HUES64 (cell line): ENCODE measurements at regions not wholly inside any gene's neighbourhood (a gene's known extent, or its start where the extent isn't known, plus 50 kb on each side); places are given as distances from the start of the nearest gene placed in this dataset.
"Not testable (repeated sequence)": the region's sequence is repeated elsewhere in the genome, so short reads cannot be mapped to it uniquely, and the experiment has no call there.

Source experiments
- H3K27ac ChIP-seq: 2 replicates; pipeline ENCODE4 v1.7.0; 2013; ENCODE audit warnings: low read depth, low read length, inconsistent platforms
- H3K27me3 ChIP-seq: 2 replicates; pipeline ENCODE4 v1.6.1; 2013; ENCODE audit warnings: mild to moderate bottlenecking, low read length; ENCODE audit not compliant: insufficient read depth
- H3K36me3 ChIP-seq: 2 replicates; pipeline ENCODE4 v1.6.1; 2013; ENCODE audit warnings: mild to moderate bottlenecking, low read length; ENCODE audit not compliant: insufficient read depth
- H3K4me1 ChIP-seq: 2 replicates; pipeline ENCODE4 v1.6.1; 2013; ENCODE audit warnings: mild to moderate bottlenecking, low read length, moderate library complexity; ENCODE audit not compliant: insufficient read depth
- H3K4me3 ChIP-seq: 2 replicates; pipeline ENCODE4 v1.5.1; 2013; ENCODE audit warnings: mild to moderate bottlenecking, low read length, moderate library complexity
- H3K9ac ChIP-seq: 2 replicates; pipeline ENCODE4 v1.6.1; 2013; ENCODE audit warnings: mild to moderate bottlenecking, low read depth, low read length
- H3K9me3 ChIP-seq: 2 replicates; pipeline ENCODE4 v1.6.1; 2013; ENCODE audit warnings: low read depth, low read length; ENCODE audit not compliant: insufficient read depth
- WGBS: fragments of 150-250, 120-280 bp; methylation state at CpG from one replicate; pipeline ENCODE4 v1.1.7; 2013; ENCODE audit warnings: missing lambda C conversion rate; 5-methylcytosine and 5-hydroxymethylcytosine counted together

DNA sequence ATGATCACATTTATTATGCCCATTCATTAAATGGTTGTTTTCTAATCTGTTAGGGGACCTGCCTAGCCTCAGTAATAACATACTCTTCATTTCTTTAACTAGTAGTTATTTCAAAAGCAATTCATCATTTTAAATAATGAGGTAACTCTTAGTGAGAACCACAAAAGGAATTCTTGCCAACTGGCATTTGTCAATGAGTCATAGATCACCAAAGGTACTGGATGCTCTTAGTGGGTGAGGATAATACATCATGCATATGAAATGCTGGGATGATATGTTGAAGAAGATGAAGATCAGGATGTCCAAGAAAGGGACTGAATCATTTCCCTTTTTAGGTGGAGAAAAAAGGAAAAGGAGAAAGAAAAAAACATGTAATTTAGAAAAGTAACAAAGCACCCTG is 826.2 kb upstream of the DDX18 start:
- no peaks in the 10 kb centered on the region for H3K4me1 ChIP-seq
- H3K9ac ChIP-seq = no peak overlapping the region
- H3K4me3 ChIP-seq = no peak overlapping the region
- H3K27ac ChIP-seq = no peak overlapping the region
- H3K27me3 ChIP-seq = no peaks in the 10 kb centered on the region
- H3K36me3 ChIP-seq = no peaks in the 10 kb centered on the region
- no peaks in the 10 kb centered on the region for H3K9me3 ChIP-seq

DNA sequence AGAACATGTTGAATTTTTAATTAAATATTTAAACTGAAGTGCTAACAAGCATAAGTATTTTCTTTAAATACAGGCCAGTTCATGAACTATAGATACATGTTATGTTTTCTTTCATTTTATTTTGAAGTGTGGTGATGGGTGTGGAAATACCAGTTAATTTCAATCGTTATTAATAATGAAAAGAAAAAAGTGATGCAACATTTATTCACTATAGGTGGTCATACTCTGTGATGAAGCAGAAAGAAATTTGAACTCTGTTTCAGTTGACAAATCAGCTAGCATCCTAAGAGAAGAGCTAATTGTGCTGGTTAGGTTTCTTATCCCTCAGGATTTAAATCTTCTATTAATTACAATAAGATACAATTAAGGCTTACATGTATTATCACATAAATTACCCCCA is 795.1 kb upstream of the DDX18 start:
- no peak overlapping the region for H3K27ac ChIP-seq
- no peaks in the 10 kb centered on the region for H3K36me3 ChIP-seq
- H3K9me3 ChIP-seq = no peaks in the 10 kb centered on the region
- no peak overlapping the region for H3K4me3 ChIP-seq
- WGBS = 100% methylated on average over 1 of the region's 1 CpG
- no peaks in the 10 kb centered on the region for H3K27me3 ChIP-seq
- H3K4me1 ChIP-seq = no peaks in the 10 kb centered on the region
- H3K9ac ChIP-seq = no peak overlapping the region

DNA sequence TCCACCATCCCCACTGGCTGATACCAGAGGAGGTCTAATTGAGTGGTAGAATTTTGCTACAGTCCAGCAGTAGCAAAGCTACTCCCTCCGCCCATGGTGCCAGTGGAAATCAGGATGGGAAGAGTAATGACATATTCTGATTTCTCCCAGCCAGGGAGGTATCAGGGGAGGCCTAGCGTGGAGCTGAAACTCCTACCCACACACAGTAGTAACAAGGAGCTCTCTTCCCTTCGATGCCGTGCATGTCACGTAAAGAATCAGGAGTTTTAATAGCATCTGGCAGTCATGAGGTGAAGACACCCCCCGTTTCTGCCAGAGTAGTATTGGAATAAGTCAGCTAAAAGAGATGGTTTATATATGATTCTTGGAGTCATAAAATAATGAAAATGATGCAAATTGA is 786.8 kb upstream of the DDX18 start:
- WGBS = 94% methylated on average over 6 of the region's 6 CpGs
- Histone ChIP-seq H3K4me1 (no peaks in the 10 kb centered on the region), H3K27ac (no peak overlapping the region), H3K9me3 (no peaks in the 10 kb centered on the region), H3K36me3 (no peaks in the 10 kb centered on the region), H3K4me3 (no peak overlapping the region), H3K27me3 (no peaks in the 10 kb centered on the region), H3K9ac (no peak overlapping the region)

DNA sequence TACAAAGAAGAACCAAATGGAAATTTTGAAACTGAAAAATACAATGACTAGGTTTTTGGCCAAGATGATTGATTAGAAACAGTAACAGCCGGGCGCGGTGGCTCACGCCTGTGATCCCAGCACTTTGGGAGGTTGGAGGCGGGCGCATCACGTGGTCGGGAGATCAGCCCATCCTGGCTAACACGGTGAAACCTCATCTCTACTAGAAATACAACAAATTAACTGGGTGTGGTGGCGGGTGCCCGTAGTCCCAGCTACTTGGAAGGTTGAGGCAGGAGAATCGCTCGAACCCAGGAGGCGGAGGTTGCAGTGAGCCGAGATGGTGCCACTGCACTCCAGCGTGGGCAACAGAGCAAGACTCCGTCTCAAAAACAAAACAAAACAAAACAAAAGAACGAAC is 785.8 kb upstream of the DDX18 start:
- not testable (repeated sequence) for H3K36me3 ChIP-seq, H3K27ac ChIP-seq, H3K27me3 ChIP-seq, H3K4me3 ChIP-seq, H3K9ac ChIP-seq, H3K9me3 ChIP-seq, H3K4me1 ChIP-seq
- 95% methylated on average over 18 of the region's 18 CpGs for WGBS

DNA sequence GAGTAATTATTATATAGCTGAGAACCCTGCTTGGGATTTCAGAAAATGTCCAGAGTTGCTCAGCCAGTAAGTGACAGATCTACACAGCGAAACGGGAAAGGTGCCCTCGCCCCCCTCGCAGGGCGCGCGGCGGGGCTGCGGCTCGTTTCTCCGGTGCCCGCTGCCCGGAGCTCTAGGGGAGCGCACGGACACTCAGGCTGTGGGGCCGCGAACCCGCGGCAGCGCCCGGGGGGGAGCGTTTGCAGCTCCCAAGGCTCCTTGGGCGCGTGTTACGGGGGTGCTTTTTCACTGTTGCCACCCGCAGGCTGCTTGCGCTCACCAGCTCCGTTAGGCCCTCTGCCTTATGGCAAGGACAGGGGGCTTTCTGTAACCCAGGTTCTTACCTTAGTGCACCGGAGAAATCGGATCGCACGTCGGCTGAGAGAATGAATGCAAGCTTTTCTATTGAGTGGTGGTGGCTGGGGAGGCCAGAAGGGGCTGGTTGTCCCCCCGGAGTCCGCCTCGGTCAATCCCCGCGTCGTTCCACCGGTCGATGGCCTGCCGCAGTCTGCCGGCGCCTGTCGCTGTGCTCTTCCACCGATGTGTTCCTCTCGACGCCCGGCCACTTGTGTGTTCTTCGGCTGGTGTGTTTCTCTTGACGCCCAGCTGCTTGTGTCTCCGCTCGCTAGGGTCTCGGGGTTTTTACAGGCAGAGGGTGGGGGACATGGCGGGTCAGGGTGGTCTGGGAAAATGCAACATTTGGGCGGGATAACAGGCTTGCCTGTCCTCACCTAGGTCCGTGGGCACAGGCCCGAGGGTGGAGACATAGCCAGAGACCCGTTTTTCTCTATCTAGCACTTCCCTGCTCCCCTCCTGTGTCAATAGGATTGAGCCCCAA is 758.8 kb upstream of the DDX18 start:
- WGBS = 94% methylated on average over 59 of the region's 59 CpGs
- H3K4me3 ChIP-seq = no peak overlapping the region

DNA sequence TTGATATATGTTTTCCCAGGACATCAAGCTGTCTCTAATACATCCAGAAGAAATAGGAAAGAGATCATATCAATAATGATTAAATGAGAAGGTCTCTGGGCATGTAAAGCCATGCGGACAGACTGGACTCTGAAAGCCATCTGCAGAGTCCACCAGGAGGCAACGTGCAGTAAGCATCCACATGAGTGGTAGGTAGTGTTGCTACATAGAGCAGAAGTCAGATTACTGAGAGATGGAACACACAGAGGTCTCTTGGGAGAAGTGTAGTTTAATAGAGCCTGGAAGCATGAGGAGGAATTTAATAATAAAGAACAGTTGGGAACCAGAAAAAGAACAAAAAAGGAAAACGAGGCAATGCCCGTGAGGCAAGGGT is 758.1 kb upstream of the DDX18 start:
- Histone ChIP-seq H3K36me3 (no peaks in the 10 kb centered on the region), H3K27me3 (no peaks in the 10 kb centered on the region), H3K4me3 (no peak overlapping the region), H3K9me3 (no peaks in the 10 kb centered on the region), H3K9ac (no peak overlapping the region), H3K4me1 (no peaks in the 10 kb centered on the region), H3K27ac (no peak overlapping the region)
- WGBS = 93% methylated on average over 4 of the region's 4 CpGs

More for the DNA sequence above, 758.8 kb upstream of the DDX18 start:
- Histone ChIP-seq H3K27ac (no peak overlapping the region), H3K27me3 (no peaks in the 10 kb centered on the region), H3K4me1 (no peaks in the 10 kb centered on the region), H3K9me3 (no peaks in the 10 kb centered on the region), H3K36me3 (no peaks in the 10 kb centered on the region), H3K9ac (no peak overlapping the region)

DNA sequence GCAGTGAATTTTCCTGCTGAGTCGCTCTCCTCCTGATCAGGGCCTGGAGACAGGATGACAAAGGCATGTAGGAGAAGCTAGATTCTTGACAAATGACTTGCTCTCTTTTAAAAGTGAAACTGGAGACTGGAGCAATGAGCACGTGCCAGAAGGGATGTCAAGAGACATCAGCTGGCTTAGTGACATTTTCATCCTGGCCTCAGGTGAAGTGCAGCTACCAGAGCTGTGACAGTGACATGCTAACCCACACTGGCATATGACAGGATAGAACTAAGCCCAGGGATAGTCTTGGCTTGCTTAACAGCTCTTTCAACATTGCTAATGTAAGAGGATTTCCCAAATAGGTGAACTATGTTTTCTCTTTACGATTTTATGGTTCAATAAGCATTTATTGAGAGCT is 757.5 kb upstream of the DDX18 start:
- Histone ChIP-seq H3K4me1 (no peaks in the 10 kb centered on the region), H3K36me3 (no peaks in the 10 kb centered on the region), H3K4me3 (no peak overlapping the region), H3K9ac (no peak overlapping the region), H3K27me3 (no peaks in the 10 kb centered on the region), H3K27ac (no peak overlapping the region), H3K9me3 (no peaks in the 10 kb centered on the region)
- 80% methylated on average over 3 of the region's 3 CpGs for WGBS

DNA sequence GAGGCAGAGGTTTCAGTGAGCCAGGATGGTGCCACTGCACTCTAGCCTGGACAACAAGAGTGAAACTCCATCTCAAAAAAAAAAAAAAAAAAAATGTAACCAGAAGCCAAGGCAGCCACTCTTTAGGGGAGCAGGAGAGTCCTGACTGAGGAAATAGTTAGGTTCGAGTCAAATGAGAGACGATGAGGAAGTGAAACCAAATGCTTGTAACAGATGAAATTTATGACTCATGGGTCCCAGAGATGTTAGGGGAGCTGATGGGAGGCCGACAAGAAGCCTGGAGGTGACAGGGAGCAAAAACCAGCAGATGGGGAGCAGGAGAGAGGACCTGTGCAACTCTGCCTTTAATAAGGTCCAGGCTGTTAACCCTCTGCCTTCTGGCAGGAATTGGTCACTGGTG is 756.1 kb upstream of the DDX18 start:
- H3K4me1 ChIP-seq = no peaks in the 10 kb centered on the region
- no peaks in the 10 kb centered on the region for H3K27me3 ChIP-seq
- H3K9me3 ChIP-seq = no peaks in the 10 kb centered on the region
- H3K27ac ChIP-seq = no peak overlapping the region
- no peak overlapping the region for H3K4me3 ChIP-seq
- no peaks in the 10 kb centered on the region for H3K36me3 ChIP-seq
- WGBS = 90% methylated on average over 3 of the region's 3 CpGs
- no peak overlapping the region for H3K9ac ChIP-seq

DNA sequence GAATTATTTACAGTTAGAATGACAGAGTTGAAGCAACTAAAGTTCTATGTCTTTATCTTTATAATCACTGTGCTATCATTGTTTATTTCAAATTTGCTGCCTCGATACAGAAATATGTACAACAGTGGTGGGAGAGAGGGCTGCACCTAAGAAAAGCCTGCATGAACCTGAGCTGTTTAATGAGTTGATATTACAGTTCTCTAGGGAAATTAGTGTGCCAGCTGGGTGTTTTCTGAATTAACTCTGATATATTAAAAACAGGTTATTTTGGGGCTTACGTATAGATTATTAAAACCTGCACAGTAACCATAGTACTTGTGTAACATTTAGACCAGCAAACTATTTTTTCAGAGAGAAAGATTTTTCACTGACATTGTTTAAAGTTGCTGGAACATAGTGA is 750.5 kb upstream of the DDX18 start:
- WGBS = 97% methylated on average over 1 of the region's 2 CpGs

DNA sequence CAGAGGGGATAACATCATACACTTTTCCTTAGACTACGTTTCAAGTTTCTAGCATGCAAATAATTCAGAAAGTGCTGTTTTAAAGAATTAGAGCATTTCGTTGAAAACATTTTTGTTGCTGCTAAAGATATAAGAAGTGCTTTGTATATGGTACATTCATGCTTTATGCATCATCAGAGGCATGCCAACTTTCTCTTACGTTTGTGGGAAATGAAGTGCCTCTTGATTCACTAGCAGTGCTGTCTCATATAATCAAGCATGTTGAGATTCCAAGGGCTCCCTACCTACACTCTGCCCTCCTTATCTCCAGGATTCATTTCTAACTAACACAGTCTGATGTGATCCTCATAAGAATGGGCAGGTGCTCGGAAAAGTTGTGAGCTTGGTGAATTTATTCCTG is 748.6 kb upstream of the DDX18 start:
- H3K27me3 ChIP-seq = no peaks in the 10 kb centered on the region
- no peak overlapping the region for H3K4me3 ChIP-seq
- no peak overlapping the region for H3K27ac ChIP-seq
- H3K36me3 ChIP-seq = no peaks in the 10 kb centered on the region
- H3K9me3 ChIP-seq = 0 out of 2 replicates have a peak, but pooled peaks cover under 1% of the 10 kb centered on the region
- H3K4me1 ChIP-seq = no peaks in the 10 kb centered on the region
- WGBS = 95% methylated on average over 4 of the region's 4 CpGs
- H3K9ac ChIP-seq = no peak overlapping the region

More for the DNA sequence above, 750.5 kb upstream of the DDX18 start:
- Histone ChIP-seq H3K27me3 (no peaks in the 10 kb centered on the region), H3K9me3 (no peaks in the 10 kb centered on the region), H3K4me1 (no peaks in the 10 kb centered on the region), H3K4me3 (no peak overlapping the region), H3K27ac (no peak overlapping the region), H3K9ac (no peak overlapping the region), H3K36me3 (no peaks in the 10 kb centered on the region)

DNA sequence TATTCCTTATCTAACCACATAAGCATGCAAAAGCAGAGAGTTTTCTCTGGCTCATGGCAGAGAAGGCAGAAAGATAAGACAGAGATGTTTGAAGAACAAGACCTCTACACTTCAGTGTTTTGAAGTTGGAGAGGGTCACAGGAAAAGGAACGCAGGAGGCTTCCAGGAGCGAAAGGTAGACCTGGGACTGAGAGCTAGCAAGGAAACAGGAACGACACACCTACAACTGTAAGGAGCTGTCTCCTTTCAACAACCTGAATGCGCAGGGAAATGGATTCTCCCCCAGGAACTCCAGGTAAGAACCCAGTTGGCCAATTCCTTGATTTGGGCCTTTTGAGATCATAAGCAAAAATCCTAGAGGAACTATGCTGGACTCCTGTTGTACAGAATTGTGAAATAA is 746.6 kb upstream of the DDX18 start:
- no peak overlapping the region for H3K9ac ChIP-seq
- WGBS = 96% methylated on average over 4 of the region's 4 CpGs
- H3K36me3 ChIP-seq = no peaks in the 10 kb centered on the region
- H3K4me3 ChIP-seq = no peak overlapping the region
- no peaks in the 10 kb centered on the region for H3K4me1 ChIP-seq
- H3K27ac ChIP-seq = no peak overlapping the region
- peaks cover 19% of the 10 kb centered on the region for H3K9me3 ChIP-seq
- no peaks in the 10 kb centered on the region for H3K27me3 ChIP-seq

DNA sequence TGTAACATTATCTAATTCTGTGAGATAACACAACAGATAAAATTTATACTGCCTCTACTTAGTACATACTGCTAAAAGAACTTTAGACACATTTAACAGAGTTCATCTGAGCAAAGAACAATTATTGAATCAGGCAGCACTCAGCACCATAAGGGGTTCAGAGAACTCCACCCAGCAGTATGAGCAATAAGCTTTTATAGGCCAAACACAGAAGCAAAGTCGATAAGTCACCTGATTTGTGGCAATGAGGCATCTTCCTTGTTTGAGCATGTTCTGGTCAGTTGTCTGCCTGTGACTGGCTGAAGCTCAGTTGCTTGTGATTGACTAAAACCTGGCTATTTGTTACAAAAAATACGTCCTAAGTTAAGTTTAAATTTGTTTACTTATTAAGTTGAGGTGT is 746.1 kb upstream of the DDX18 start:
- H3K4me3 ChIP-seq = no peak overlapping the region
- H3K36me3 ChIP-seq = no peaks in the 10 kb centered on the region
- no peaks in the 10 kb centered on the region for H3K27me3 ChIP-seq
- H3K27ac ChIP-seq = no peak overlapping the region
- H3K9ac ChIP-seq = no peak overlapping the region
- H3K9me3 ChIP-seq = peaks cover 19% of the 10 kb centered on the region
- WGBS = 79% methylated on average over 2 of the region's 2 CpGs
- H3K4me1 ChIP-seq = no peaks in the 10 kb centered on the region
